ENCODE measurements at regions not wholly inside any gene's neighbourhood (a gene's known extent, or its start where the extent isn't known, plus 50 kb on each side); places are given as distances from the start of the nearest gene placed in this dataset.
"Not testable (repeated sequence)": the region's sequence is repeated elsewhere in the genome, so short reads cannot be mapped to it uniquely, and the experiment has no call there.

- no peak for TF ChIP-seq PKNOX1 (IDR thresholded peaks at IDR 0.05)
- TF ChIP-seq CBX3 (IDR thresholded peaks at IDR 0.05; ENCODE audit: borderline replicate concordance in 1 of 2, low read length in 2 of 2), result peak in 1 of 2 experiments; percentile 91; a peak in 1 of 3 replicates
- TF ChIP-seq ZNF280A (IDR thresholded peaks at IDR 0.05; ENCODE audit: low read depth, partially characterized antibody), result peak; percentile 64
- TF ChIP-seq ZFP36 (IDR thresholded peaks at IDR 0.05; ENCODE audit: low read depth, low read length, partially characterized antibody), result peak; percentile 95
- TF ChIP-seq ZBED1 (IDR thresholded peaks at IDR 0.05), result no peak
- TF ChIP-seq TRIM28 (IDR thresholded peaks at IDR 0.05), result peak; percentile 89
- TF ChIP-seq LARP7 (IDR thresholded peaks at IDR 0.05), result no peak
- TF ChIP-seq DEAF1 (CRISPR knock-in tag; IDR thresholded peaks at IDR 0.05), result no peak
Observed at GRCh38 chr6:68122032-68122431, 513.0 kb upstream of the ADGRB3 start (continued).

GRCh38 chr6:68120954-68121353 is 514.1 kb upstream of the ADGRB3 start:
- H3K9me3 ChIP-seq (replicated peaks; ENCODE audit: control insufficient read depth, insufficient read depth, low read depth, low read length), result peaks cover 18% of the 10 kb centered on the region
- DNase-seq (ENCODE audit: extremely low read depth in 1 of 4, low spot score in 3 of 4); H3K36me3 ChIP-seq (ENCODE audit: control insufficient read depth, insufficient read depth, low read length); H3K4me2 ChIP-seq (ENCODE audit: insufficient read depth, low read length); BruUV-seq (replicated peaks); POLR2A ChIA-PET; intact Hi-C loops (cut with micrococcal nuclease); H3K9ac ChIP-seq (ENCODE audit: insufficient read depth in 1 of 2, low read depth in 2 of 2, low read length in 2 of 2); H2AFZ ChIP-seq (ENCODE audit: low read depth, low read length); H3K4me3 ChIP-seq; H3K27ac ChIP-seq (ENCODE audit: extremely low read depth, low read depth, low read length); H4K20me1 ChIP-seq (replicated peaks; ENCODE audit: control insufficient read depth, insufficient read depth, low read length); CTCF ChIA-PET (ENCODE audit: low intra/inter-chr PET ratio); H3K9me1 ChIP-seq (ENCODE audit: control insufficient read depth, insufficient read depth, low read length); H3K27me3 ChIP-seq (ENCODE audit: control insufficient read depth in 2 of 2, insufficient read depth in 2 of 2, low read length in 2 of 2); H3K79me2 ChIP-seq (ENCODE audit: control insufficient read depth, insufficient read depth, low read length); H3K4me1 ChIP-seq (replicated peaks in 1 of 2; ENCODE audit: control insufficient read depth in 2 of 2, insufficient read depth in 2 of 2, low read length in 2 of 2); FAIRE-seq; in situ Hi-C loops (cut with MboI); ATAC-seq: not testable (repeated sequence)
- WGBS (ENCODE audit: insufficient coverage, low coverage, missing lambda C conversion rate), result 48% methylated on average over 2 of the region's 2 CpGs
- TF ChIP-seq ZNF431 (CRISPR knock-in tag; IDR thresholded peaks at IDR 0.05), result peak; percentile 92

Data from K562 (cell line).